Mesodermal cell (in vitro differentiated cells): ENCODE measurements at regions not wholly inside any gene's neighbourhood (a gene's known extent, or its start where the extent isn't known, plus 50 kb on each side); places are given as distances from the start of the nearest gene placed in this dataset.

Source experiments
- H3K27ac ChIP-seq: 2 replicates; pipeline ENCODE4 v1.7.0; 2013; ENCODE audit warnings: mild to moderate bottlenecking, low read depth, low read length, moderate library complexity; ENCODE audit not compliant: severe bottlenecking
- H3K36me3 ChIP-seq: 2 replicates; pipeline ENCODE4 v1.7.1; 2013; ENCODE audit warnings: mild to moderate bottlenecking, low read length, moderate library complexity; ENCODE audit not compliant: control insufficient read depth, insufficient read depth
- H3K4me1 ChIP-seq: one replicate; pipeline ENCODE4 v1.7.1; 2013; ENCODE audit warnings: mild to moderate bottlenecking, low read length; ENCODE audit not compliant: insufficient read depth, control insufficient read depth, poor library complexity, severe bottlenecking
- H3K4me3 ChIP-seq: 2 replicates; pipeline ENCODE4 v1.7.0; 2013; ENCODE audit warnings: low read length, control low read depth, mild to moderate bottlenecking; ENCODE audit not compliant: insufficient read depth, poor library complexity, severe bottlenecking; ENCODE audit errors: extremely low read depth
- H3K9me3 ChIP-seq: 2 replicates; pipeline ENCODE4 v1.7.1; 2013; ENCODE audit warnings: mild to moderate bottlenecking, low read length, moderate library complexity; ENCODE audit not compliant: control insufficient read depth
- WGBS, 2 experiments: methylation state at CpG; one replicate each; pipeline ENCODE4 v1.1.5; 2013; ENCODE audit warnings: missing lambda C conversion rate in 2 of 2; ENCODE audit not compliant: insufficient coverage in 2 of 2; 5-methylcytosine and 5-hydroxymethylcytosine counted together

GRCh38 chr18:25686960-25687500 lies 335.1 kb upstream of the ZNF521 start:
- WGBS, 2 experiments: 100% methylated on average over 1 of the region's 3 CpGs; no CpG with 5 or more reads in 1 of the 2 experiments

DNA sequence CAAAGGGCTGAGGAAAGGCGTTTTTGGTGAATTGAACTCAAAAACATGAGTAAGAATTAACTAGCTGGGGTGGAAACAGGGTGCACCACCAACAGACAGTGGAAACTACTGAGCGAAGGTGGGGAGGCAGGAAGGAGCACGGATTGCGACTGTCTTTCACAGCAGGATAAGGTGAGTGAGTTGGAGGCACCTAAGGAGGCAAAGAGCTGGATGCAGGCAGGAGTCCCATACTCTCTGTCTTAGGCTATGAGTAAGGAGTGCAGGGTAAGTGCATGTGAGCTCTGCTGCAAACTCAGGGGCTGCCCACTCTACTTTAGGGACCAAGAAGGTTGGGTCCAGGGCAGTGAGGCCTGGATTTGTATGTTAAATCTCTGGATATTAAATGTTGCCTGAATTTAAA lies 333.1 kb upstream of the ZNF521 start:
- Histone ChIP-seq H3K4me3 (no peak overlapping the region), H3K4me1 (no peaks in the 10 kb centered on the region), H3K27ac (no peak overlapping the region), H3K36me3 (no peaks in the 10 kb centered on the region), H3K9me3 (no peaks in the 10 kb centered on the region)
- WGBS, 2 experiments: 75 to 79% methylated on average over 4 of the region's 4 CpGs

More at GRCh38 chr18:25686960-25687500, 335.1 kb upstream of the ZNF521 start:
- Histone ChIP-seq H3K4me3 (no peak overlapping the region), H3K36me3 (no peaks in the 10 kb centered on the region), H3K4me1 (no peaks in the 10 kb centered on the region), H3K9me3 (no peaks in the 10 kb centered on the region), H3K27ac (no peak overlapping the region)

DNA sequence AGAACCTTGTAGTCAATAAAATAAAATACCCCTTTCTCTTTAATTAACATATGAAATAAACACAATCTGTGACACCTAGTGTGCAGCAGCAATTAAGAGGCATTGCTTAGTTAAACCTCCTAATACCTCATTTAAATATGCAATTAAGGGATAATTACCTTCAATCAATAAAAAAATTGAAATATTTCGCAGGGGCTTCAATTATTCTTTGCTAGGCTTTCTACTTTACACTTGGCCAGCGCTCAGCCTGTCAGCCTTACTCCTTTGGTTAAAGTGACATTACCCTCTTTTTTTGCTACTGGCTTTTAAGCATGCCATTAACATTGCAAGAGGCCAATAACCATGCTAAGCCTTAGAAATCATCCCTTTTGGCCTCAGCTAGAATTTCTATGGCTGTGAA lies 327.5 kb upstream of the ZNF521 start:
- Histone ChIP-seq H3K4me1 (no peaks in the 10 kb centered on the region), H3K36me3 (no peaks in the 10 kb centered on the region), H3K27ac (no peak overlapping the region), H3K9me3 (no peaks in the 10 kb centered on the region), H3K4me3 (no peak overlapping the region)
- WGBS, 2 experiments: 47 to 50% methylated on average over 2 of the region's 2 CpGs

DNA sequence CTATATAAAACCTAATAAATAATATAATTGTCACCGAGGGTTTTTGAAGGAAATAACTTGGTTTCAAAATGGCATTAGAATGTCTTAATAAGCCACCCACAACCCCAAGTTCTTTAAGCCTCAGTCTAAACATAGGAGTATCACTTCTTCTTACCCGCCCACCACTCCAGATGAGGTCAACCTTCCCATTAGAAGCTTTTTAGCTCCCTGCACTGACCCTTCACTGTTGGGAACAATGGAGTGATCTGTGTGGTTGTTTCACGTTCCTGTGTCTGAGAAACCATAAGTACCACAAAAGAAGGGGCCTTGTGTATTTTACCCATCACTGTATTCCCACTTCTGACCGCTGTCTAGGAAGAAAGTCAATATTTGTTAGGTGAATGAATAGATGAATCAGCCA lies 326.3 kb upstream of the ZNF521 start:
- no CpG with 5 or more reads among the region's 4 CpGs for WGBS, 2 experiments
- Histone ChIP-seq H3K9me3 (no peaks in the 10 kb centered on the region), H3K4me3 (no peak overlapping the region), H3K36me3 (no peaks in the 10 kb centered on the region), H3K4me1 (no peaks in the 10 kb centered on the region), H3K27ac (no peak overlapping the region)

DNA sequence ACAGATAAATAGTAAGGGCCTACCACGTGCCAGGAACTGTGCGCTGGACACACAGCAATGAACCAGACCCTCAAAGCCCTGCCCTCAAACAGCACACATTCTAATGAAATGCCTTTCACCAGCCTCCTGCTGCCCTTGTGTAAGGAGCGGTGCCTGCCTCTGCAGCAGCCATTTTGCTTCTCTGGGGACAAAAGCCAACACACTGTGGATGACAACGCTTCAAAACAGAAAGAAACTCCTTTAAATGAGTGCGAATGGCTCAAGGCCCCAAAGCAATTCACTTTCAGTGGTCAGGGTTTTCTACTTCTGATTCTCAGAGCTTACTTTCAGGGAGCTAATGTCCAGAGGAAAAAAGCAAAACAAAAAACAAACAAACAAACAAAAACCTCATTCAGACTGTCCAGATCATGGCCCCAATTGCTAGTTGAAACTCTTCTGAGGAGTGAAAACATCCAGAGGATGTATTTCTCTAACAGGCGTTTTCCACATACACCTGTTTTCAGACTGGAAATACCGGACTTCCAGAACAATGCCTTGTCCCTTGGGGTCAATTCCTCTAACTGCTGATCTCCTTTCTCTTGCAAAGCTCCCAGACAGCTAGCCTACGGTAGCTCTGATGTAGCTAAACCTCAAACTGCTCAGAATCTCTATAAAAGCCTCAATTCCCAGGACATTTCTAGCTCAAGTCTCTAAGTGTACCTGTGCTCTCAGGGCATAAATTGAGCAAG lies 323.3 kb upstream of the ZNF521 start:
- Histone ChIP-seq H3K4me1 (no peaks in the 10 kb centered on the region), H3K27ac (no peak overlapping the region), H3K36me3 (no peaks in the 10 kb centered on the region), H3K4me3 (no peak overlapping the region), H3K9me3 (no peaks in the 10 kb centered on the region)
- 72 to 74% methylated on average over 8 of the region's 8 CpGs for WGBS, 2 experiments

GRCh38 chr18:25674183-25674582 lies 322.2 kb upstream of the ZNF521 start:
- Histone ChIP-seq H3K36me3 (no peaks in the 10 kb centered on the region), H3K4me1 (no peaks in the 10 kb centered on the region), H3K9me3 (no peaks in the 10 kb centered on the region), H3K4me3 (no peak overlapping the region), H3K27ac (no peak overlapping the region)
- WGBS, 2 experiments: no CpG with 5 or more reads among the region's 1 CpG

GRCh38 chr18:25672490-25672889 lies 320.5 kb upstream of the ZNF521 start:
- Histone ChIP-seq H3K9me3 (no peaks in the 10 kb centered on the region), H3K27ac (no peak overlapping the region), H3K4me3 (no peak overlapping the region), H3K36me3 (no peaks in the 10 kb centered on the region), H3K4me1 (no peaks in the 10 kb centered on the region)
- 78 to 80% methylated on average over 2 to 4 of the region's 4 CpGs for WGBS, 2 experiments

DNA sequence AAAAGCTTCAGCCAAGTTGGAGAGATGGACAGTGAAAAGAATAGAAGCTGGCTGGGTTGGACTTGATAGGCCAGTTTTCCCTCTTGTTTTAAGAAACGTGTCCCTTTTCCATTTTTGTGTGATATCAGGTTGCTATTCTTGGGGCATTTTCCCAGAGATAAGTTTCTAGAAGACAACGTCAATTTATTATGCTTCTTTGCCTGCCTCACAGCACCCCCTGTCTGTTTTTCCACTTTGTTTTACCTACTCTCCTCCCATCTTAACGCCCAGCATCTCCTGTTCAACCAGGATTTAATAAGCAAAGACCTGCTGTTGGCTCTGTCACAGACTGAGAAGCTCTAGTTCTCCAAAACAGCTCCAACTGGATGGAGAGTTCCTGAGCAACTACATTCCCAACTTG lies 317.8 kb upstream of the ZNF521 start:
- H3K4me3 ChIP-seq: no peak overlapping the region
- no peaks in the 10 kb centered on the region for H3K9me3 ChIP-seq
- H3K4me1 ChIP-seq: no peaks in the 10 kb centered on the region
- H3K36me3 ChIP-seq: no peaks in the 10 kb centered on the region
- no peak overlapping the region for H3K27ac ChIP-seq
- whole genome bisulfite sequencing, 2 experiments: 50 to 80% methylated on average over 2 of the region's 3 CpGs

DNA sequence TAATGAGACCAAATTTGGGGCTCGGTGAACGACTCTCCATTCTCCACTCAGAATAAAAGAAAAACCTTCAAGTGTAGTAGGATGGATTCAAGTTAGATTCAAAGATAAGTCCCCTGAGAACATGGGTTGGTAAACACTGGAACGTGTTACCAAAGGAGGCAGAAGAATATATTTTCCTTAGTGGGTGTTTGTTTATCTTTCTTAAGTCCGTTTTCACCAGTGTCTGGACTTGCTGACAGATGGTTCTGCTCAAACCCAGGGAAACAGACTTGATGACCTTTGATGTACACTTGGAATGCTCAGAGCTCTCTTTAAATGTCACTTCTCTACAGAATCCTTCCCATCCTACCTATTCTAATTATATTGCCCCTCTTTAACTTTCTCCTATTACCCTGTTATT lies 310.3 kb upstream of the ZNF521 start:
- no peak overlapping the region for H3K27ac ChIP-seq
- H3K36me3 ChIP-seq: no peaks in the 10 kb centered on the region
- H3K4me3 ChIP-seq: no peak overlapping the region
- 80 to 92% methylated on average over 2 of the region's 4 CpGs for WGBS, 2 experiments
- no peaks in the 10 kb centered on the region for H3K9me3 ChIP-seq
- no peaks in the 10 kb centered on the region for H3K4me1 ChIP-seq

GRCh38 chr18:25661831-25662230 lies 309.9 kb upstream of the ZNF521 start:
- Histone ChIP-seq H3K27ac (no peak overlapping the region), H3K36me3 (no peaks in the 10 kb centered on the region), H3K4me3 (no peak overlapping the region), H3K4me1 (no peaks in the 10 kb centered on the region), H3K9me3 (no peaks in the 10 kb centered on the region)
- WGBS, 2 experiments: 91 to 100% methylated on average over 5 of the region's 6 CpGs

GRCh38 chr18:25659541-25659940 lies 307.6 kb upstream of the ZNF521 start:
- Histone ChIP-seq H3K4me3 (no peak overlapping the region), H3K36me3 (no peaks in the 10 kb centered on the region), H3K4me1 (no peaks in the 10 kb centered on the region), H3K9me3 (no peaks in the 10 kb centered on the region), H3K27ac (no peak overlapping the region)
- 90 to 94% methylated on average over 6 of the region's 6 CpGs for WGBS, 2 experiments
